Fibroblast of skin of left biceps (primary cell): ENCODE measurements at regions not wholly inside any gene's neighbourhood (a gene's known extent, or its start where the extent isn't known, plus 50 kb on each side); places are given as distances from the start of the nearest gene placed in this dataset.
"Not testable (repeated sequence)": the region's sequence is repeated elsewhere in the genome, so short reads cannot be mapped to it uniquely, and the experiment has no call there.

ENCODE experiments used
- DNase-seq, 2 experiments: peaks; one replicate each; pipeline ENCODE4 v3.0.0-alpha.2; 2013; ENCODE audit warnings: low read depth in 2 of 2

DNA sequence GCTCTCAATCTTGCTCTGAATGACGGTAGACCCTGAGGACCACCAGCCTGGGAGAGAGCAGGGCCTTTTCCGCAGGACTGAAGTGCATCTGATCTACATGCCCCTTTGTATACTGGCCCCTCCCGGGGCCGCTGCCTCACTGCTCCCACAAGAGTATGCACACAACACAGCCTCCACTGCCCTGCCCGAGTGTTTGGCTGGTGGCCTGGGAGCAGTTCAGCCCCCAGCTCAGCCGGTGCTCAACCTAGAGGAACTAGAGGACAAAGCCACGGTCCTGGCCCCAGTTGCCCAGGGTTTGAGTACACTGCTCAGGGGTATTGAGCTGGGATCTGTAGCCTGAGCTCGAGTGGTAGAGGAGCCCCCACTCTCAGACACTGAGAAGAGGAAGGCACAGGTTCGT, 118.9 kb upstream of the CAB39 start:
- no peak for DNase-seq

DNA sequence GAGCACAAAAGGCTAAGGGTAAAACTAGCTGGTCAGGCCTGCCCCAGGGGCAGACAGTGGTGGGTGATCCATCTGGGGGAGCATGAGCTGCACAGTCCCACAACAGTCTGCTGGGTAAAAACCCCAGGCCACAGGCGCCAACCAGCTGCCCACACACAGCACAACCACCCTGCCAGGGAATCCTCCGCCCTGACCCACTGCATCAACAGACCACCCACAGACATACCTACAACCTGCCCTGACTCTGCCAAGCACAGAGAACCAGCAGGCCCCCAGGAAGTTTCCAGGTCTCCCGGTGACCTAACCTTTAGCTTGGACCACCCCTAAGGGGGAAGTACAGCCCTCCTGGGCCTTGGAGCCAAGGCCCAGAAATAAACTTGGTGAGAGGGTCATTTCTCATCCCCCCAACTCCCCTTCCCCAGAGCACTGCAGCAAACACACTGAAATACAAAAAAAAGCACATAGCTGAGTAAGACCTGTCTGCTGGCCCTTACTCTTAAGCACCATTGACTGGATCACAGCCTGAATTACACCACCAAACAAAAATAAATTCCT, 118.3 kb upstream of the CAB39 start:
- no peak for DNase-seq

DNA sequence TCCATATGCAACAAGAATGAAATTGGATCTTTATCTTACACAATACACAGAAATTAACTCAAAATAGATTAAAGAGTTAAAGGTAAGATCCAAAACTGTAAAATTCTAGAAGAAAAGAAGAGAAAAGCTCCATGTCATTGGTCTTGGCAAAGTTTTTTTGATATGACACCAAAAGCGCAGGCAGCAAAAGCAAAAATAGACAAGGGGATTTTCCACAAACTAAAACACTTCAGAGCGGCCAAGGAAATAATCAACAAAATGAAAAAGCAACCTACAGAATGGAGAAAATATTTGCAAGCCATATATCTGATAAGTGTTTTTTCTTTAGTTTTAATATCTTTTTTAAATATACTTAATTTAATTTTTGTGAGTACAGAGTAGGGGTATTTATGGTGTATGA, 112.8 kb upstream of the CAB39 start:
- DNase-seq, result no peak

DNA sequence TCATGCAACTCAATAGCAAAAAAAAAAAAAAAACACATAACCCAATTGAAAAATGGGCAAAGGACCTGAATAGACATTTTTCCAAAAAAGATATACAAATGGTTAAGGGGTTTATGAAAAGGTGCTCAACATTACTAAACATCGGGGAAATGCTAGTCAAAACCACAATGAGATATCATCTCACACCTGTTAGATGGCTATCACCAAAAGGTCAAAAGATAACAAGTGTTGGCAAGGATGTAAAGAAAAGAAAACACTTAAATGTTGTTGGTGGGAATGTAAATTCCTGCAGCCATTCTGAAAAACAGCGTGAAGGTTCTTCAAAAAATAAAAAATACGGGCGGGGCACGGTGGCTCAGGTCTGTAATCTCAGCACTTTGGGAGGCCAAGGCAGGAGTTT, 112.4 kb upstream of the CAB39 start:
- no peak for DNase-seq

DNA sequence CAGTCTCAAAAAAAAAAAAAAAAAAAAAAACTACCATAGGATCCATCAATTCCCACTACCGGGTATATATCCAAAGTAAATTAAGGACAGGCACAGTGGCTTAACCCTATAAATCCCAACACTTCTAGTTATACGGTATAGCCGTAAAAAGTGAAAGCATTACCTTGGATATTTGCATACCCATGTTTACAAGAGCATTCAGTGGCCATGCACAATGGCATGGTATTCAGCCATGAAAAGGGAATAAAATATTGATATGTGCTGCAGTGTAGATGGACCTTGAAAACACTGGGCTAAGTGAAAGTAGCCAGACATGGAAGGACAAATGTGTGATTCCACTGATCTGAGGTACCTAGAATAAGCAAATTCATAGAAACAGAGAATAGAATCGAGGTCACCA, 111.8 kb upstream of the CAB39 start:
- no peak for DNase-seq

DNA sequence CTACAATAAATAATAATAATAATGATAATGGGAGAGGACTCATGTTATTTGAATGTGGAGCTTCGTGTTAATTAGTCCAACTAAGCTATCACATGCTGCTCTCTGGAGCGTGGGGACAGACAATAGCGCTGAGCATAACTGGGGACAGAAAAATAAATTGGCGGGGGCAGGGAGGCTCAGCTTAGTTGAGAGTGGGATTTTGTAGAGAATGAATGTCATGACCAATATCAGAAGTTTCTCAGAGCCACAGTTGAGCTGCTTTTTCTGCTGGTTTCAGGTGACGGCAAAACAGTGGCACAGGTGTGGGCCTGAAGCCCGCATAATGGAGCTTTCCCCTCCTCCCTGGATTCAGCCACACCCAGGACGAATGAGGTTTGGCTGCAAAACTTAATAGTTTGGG, 111.1 kb upstream of the CAB39 start:
- no peak for DNase-seq

DNA sequence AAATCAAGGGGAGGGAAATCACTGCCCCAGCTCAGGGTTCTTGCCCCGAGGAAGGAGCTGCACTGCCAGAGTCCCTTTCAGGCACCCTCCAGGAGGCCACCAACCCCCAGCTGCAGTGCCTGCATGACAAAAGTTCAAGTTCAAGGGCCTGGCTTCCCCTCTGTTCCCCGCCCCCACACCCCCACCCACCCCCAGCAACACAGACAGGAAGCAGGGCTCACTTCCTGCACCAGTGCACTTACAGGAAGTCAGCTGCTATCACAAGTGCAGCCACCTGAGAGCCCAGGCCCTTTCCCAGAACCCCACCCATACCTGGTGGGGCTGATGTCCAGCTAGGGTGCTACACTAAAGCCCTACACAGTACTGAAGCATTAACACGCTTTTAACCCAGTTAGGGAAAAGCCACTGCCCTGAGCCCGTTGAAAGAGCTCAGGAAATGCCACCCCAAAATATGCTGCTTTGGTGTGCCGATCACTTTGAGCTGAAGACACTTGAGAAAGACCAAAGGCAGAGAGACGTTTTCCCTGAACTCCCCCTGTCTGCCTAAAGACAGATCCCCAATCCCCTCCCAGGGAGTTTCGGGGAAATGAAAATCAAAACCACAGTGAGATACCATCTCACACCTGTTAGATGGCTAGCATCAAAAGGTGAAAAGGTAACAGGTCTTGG, 109.9 kb upstream of the CAB39 start:
- no peak for DNase-seq

DNA sequence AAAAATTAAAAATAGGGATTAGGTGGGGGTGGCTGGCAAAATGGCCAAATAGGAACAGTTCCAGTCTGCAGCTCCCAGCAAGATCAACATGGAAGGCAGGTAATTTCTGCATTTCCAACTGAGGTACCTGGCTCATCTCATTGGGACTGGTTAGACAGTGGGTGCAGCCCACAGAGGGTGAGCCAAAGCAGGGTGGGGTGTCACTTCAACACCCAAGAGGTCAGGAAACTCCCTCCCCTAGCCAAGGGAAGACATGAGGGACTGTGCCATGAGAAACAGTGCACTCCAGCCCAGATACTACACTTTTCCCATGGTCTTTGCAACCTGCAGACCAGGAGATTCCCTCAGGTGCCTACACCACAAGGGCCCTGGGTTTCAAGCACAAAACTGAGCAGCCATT, 109.3 kb upstream of the CAB39 start:
- not testable (repeated sequence) for DNase-seq

DNA sequence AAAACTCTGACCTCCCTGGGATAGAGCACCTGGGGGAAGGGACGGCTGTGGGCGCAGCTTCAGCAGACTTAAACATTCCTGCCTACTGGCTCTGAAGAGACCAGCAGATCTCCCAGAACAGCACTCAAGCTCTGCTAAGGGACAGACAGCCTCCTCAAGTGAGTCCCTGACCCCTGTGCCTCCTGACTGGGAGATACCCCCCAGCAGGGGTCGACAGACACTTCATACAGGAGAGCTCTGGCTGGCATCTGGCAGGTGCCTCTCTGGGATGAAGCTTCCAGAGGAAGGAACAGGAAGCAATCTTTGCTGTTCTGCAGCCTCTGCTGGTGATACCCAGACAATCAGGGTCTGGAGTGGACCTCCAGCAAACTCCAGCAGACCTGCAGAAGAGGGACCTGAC, 108.5 kb upstream of the CAB39 start:
- DNase-seq, result not testable (repeated sequence)

DNA sequence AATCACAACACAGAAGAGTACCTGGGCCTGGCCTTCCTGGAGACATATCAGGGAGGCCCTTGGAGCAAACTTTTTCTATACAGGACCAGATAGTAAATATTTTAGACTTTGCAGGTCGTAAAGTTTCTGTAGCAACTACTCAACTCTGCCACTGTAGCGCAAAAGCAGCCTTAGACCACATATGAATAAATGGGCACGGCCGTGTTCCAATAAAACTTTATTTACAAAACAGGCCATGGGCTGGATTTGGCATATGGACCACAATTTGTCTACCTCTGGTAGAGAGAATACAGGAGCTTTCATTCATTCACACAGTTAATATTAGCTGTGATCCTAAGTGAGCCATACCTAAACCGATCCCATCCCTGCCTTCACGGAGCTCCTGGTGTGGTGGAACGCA, 98.6 kb upstream of the CAB39 start:
- no peak for DNase-seq

DNA sequence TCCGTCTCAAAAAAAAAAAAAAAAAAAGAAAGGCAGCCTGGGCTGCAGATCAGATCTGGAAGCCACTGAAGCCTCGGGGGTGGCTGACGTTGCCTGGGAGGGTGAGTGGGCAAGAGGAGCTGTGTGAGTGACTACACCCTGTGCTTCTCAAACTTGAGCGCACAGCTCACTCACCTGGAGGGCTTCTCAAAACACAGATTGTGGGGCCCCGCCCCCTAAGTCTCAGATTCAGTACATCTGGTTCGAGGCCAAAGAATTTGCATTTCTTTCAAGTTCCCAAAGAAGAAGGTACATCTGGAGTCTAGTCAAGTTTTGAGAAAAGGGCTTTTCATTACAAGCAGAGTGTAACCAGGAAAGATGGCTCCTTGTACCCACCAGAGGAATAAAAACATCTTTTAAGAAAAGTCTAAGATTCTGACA, 97.7 kb upstream of the CAB39 start:
- DNase-seq, result no peak

DNA sequence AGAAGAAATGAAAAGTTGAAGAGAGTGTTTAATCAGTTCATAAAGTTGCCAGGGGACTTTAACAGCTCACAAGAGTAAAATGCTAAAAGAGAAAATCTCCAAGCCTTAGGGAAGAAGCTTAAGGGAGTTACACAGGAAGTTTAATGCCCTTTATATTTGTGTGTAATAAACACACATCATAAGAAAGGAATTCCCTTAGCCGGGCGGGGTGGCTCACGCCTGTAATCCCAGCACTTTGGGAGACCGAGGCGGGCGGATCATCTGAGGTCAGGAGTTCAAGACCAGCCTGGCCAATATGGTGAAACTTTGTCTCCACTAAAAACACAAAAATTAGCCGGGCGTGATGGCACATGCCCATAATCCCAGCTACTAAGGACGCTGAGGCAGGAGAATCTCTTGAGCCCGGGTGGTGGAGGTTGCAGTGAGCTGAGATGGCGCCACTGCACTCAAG, 95.4 kb upstream of the CAB39 start:
- DNase-seq, result peak in 1 of 2 experiments; percentile 28

DNA sequence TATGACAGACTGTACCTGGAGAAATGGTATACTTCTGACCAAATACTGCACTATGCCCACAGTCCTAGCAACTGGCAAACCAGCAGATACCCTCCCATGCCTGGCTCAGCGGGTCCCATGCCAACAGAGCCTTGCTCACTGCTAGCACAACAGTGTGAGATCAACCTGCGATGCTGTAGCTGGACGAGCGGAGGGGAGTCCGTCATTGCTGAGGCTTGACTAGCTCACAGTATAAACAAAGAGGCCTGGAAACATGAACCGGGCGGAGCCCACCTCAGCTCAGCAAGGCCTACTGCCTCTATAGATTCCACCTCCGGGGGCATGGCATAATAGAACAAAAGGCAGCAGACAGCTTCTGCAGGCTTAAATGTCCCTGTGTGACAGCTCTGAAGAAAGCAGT, 93.2 kb upstream of the CAB39 start:
- DNase-seq, result no peak

DNA sequence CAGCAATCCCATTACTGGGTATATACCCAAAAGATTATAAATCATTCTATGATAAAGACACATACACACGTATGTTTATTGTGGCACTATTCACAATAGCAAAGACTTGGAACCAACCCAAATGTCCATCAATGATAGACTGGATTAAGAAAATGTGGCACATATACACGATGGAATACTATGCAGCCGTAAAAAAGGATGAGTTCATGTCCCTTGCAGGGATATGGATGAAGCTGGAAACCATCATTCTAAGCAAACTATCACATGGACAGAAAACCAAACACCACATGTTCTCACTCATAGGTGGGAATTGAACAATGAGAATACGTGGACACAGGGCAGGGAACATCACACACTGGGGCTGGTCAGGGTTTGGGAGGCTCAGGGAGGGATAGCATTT, 87.4 kb upstream of the CAB39 start:
- DNase-seq, result not testable (repeated sequence)

DNA sequence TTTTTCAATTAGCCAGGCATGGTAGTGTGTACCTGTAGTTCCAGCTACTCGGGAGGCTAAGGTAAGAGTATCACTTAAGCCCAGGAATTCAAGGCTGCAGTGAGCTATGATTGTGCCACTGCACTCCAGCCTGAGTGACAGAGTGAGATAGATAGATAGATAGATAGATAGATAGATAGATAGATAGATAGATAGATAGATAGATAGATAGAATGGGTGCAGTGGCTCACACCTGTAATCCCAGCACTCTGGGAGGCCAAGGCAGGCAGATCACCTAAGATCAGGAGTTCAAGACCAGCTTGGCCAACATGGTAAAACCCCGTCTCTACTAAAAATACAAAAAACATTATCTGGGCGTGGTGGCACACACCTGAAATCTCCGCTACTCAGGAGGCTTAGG, 85.6 kb upstream of the CAB39 start:
- DNase-seq, result not testable (repeated sequence)

DNA sequence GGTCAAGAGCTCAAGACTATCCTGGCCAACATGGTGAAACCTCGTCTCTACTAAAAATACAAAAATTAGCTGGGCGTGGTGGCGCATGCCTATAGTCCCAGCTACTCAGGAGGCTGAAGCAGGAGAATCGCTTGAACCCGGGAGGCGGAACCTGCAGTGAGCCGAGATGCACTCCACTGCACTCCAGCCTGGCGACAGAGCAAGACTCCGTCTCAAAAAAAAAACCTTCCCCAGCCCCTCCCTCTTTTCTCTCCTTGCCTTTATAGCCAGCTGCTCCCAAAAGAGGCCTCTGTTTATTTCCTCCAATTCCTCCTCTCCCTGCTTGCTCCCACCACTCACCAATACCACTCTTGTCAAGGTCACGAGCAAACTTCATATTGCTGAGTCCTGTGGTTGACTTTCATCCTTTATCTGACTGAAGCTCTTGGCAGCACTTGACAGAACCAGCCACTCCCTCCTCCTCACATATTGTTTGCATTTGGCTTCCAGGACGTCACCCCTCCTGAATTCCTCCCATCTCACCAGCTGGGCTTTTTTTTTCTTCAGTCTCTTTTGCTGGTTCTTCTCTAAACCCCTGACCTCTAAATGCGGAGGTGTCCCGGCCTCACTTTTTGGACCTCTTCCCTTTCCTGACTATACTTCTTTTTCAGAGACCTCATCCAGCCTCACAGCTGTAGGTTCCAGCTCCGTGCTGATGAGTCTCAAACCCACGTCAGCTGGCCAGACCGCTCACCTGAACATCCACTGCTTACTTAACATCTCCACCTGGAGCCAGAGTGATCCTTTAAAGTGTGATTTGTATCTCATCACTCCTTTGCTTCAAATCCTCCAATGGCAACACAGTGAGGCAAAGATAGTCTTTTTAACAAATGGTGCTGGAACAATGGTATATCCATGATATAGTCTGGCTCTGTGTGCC, 84.6 kb upstream of the CAB39 start:
- peak in 1 of 2 experiments; percentile 38 for DNase-seq

DNA sequence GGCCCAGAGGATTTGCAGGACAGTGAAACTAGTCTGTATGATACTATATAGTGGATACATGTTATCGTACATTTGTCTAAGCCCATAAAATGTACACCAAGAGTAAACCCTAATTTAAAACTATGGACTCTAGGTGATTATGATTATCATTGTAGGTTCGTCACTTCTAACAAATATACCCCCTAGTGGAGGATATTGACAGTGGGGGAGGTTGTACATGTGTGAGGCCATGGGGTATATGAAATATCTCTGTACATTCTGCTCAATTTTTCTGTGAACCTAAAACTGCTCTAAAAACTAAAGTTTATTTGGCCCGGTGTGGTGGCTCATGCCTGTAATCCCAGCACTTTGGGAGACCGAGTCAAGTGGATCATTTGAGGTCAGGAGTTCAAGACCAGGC, 81.2 kb upstream of the CAB39 start:
- DNase-seq, result no peak

DNA sequence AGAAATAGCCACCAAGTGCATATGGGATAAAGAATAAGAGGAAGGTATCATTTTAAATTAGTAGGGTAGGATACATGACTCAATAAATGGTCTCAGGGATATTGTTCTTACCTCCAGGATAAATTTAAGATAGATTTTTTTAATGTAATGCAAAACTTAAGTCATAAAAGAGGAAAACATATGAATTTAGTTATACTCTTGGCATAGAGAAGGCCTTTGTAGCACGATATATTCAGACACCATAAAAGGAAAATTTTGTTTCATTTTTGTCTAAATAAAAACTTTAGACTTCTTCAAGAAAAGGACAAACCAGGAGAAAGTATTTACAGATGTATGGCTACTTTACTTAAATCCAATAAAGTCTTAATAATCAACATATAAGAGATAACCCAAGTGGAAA, 78.5 kb upstream of the CAB39 start:
- no peak for DNase-seq

DNA sequence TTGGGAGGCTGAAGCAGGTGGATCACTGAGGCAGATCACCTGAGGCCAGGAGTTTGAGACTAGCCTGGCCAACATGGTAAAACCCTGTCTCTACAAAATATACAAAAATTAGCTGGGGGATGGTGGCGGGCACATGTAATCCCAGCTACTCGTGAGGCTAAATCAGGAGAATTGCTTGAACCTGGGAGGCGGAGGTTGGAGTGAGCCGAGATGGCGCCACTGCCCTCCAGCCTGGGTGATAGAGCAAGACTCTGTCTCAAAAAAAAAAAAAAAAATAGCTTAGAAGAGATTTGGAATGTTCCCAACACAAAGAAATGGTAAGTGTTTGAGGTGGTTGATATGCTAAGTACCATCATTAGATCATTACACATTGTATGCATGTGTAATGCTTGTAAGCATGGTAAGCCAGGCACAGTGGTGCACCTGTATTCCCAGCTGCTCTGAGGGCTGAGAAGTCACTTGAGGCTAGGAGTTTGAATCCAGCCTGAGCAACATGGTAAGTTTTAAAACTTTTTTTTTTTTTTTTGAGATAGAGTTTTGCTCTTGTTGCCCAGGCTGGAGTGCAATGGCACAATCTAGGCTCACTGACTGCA, 77.8 kb upstream of the CAB39 start:
- not testable (repeated sequence) for DNase-seq

DNA sequence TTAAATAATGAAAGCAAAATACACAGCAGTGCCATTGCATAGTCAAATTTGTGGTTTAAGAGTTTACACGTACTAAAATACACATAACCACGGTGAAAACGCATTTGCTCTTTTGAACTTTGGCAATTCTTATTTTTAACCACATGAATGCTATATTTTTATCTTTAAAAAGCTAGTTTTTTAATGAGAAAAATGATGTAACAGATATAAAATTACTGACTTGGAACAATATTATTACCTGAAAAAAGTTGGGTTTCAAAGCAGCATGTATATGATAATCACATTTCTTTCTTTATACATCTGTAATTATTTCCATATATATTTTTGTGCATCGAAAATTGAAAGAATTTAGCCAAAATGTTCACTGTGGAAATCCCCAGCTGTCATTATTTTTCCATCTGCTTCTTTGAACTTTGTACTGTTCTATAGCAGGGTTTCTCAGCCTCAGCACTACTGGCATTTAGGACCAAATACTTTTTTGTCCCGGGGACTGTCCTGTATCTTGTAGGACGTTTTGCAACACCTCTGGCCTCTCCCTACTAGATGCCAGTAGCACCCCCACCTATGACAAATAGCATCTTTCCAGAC, 75.9 kb upstream of the CAB39 start:
- no peak for DNase-seq

DNA sequence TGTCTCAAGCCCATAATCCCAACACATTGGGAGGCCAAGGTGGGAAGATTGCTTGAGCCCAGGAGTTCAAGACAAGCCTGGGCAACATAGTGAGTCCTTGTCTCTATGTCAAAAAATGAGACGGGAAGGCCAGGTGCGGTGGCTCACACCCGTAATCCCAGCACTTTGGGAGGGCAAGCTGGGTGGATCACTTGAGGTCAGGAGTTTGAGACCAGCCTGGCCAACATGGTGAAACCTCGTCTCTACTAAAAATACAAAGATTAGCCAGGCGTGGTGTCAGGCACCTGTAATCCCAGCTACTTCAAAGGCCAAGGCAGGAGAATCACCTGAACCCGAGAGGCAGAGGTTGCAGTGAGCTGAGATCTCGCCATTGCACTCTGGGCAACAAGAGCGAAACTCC, 75.2 kb upstream of the CAB39 start:
- DNase-seq, result not testable (repeated sequence)

DNA sequence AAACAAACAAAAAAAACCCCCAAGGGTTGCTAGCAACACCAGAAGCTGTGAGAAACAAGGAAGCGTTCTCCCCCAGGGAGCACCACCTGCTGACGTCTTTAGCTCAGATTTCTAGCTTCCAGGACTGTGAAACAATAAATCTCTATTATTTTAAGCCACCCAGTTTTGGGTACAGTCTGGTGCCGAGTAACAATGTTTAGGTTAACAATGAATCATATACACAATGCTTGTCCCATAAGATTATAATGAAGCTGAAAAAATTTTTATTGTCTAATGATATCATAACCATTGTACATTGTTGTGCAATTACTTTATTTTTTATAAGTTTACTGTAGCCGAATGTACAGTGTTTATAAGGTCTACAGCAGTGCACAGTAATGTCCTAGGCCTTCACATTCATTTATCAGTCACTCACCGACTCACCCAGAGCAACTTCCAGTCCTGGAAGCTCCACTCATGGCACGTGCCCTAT, 72.1 kb upstream of the CAB39 start:
- no peak for DNase-seq
